Activated T-cell treated with anti-CD3 and anti-CD28 coated beads for 1 hour (primary cell): ENCODE measurements at regions not wholly inside any gene's neighbourhood (a gene's known extent, or its start where the extent isn't known, plus 50 kb on each side); places are given as distances from the start of the nearest gene placed in this dataset.

Experiments
- DNase-seq: peaks from one replicate; pipeline ENCODE4 v3.0.0-alpha.2; 2020; ENCODE audit warnings: low read depth

- no peak for DNase-seq
Observed at GRCh38 chr21:35491920-35492678, 443.0 kb upstream of the RUNX1 start.

GRCh38 chr21:35491114-35491513 is 442.0 kb upstream of the RUNX1 start:
- DNase-seq = no peak

- DNase-seq = no peak
Observed at GRCh38 chr21:35489389-35489980, 440.4 kb upstream of the RUNX1 start.

- DNase-seq = no peak
Observed at GRCh38 chr21:35488946-35489345, 439.8 kb upstream of the RUNX1 start.

GRCh38 chr21:35485364-35485763 is 436.3 kb upstream of the RUNX1 start:
- no peak for DNase-seq

GRCh38 chr21:35484851-35485250 is 435.7 kb upstream of the RUNX1 start:
- DNase-seq = no peak

GRCh38 chr21:35484032-35484431 is 434.9 kb upstream of the RUNX1 start:
- no peak for DNase-seq

GRCh38 chr21:35482933-35483662 is 434.0 kb upstream of the RUNX1 start:
- DNase-seq = no peak

- no peak for DNase-seq
Observed at GRCh38 chr21:35482096-35482495, 433.0 kb upstream of the RUNX1 start.

GRCh38 chr21:35481005-35481404 is 431.9 kb upstream of the RUNX1 start:
- DNase-seq = no peak

GRCh38 chr21:35479529-35479928 is 430.4 kb upstream of the RUNX1 start:
- DNase-seq = no peak

- no peak for DNase-seq
Observed at GRCh38 chr21:35479065-35479448, 430.0 kb upstream of the RUNX1 start.

- DNase-seq = no peak
Observed at GRCh38 chr21:35478161-35479064, 429.3 kb upstream of the RUNX1 start.

GRCh38 chr21:35477622-35478021 is 428.5 kb upstream of the RUNX1 start:
- DNase-seq = no peak

- DNase-seq = no peak
Observed at GRCh38 chr21:35476621-35477395, 427.7 kb upstream of the RUNX1 start.

- DNase-seq = no peak
Observed at GRCh38 chr21:35475762-35476161, 426.7 kb upstream of the RUNX1 start.

- DNase-seq = no peak
Observed at GRCh38 chr21:35475009-35475408, 425.9 kb upstream of the RUNX1 start.

GRCh38 chr21:35473496-35473895 is 424.4 kb upstream of the RUNX1 start:
- DNase-seq = no peak

GRCh38 chr21:35470522-35470921 is 421.4 kb upstream of the RUNX1 start:
- no peak for DNase-seq

- no peak for DNase-seq
Observed at GRCh38 chr21:35469498-35469897, 420.4 kb upstream of the RUNX1 start.

GRCh38 chr21:35468991-35469390 is 419.9 kb upstream of the RUNX1 start:
- DNase-seq = no peak
